ENCODE measurements at regions not wholly inside any gene's neighbourhood (a gene's known extent, or its start where the extent isn't known, plus 50 kb on each side); places are given as distances from the start of the nearest gene placed in this dataset.

- no peaks in the 10 kb centered on the region for H3K4me1 ChIP-seq
- H3K4me3 ChIP-seq, result no peak overlapping the region
- H3K27me3 ChIP-seq (ENCODE audit: insufficient read depth in 3 of 3, low read length in 2 of 3), result no peaks in the 10 kb centered on the region
- DNase-seq (no peak), ATAC-seq (no peak)
- intact Hi-C loops (cut with DNase I), result no loop called here
- H3K9me3 ChIP-seq, result no peaks in the 10 kb centered on the region
- no peak for TF ChIP-seq CTCF (IDR thresholded peaks at IDR 0.05)
- no peak overlapping the region for H3K27ac ChIP-seq
- 83 to 89% (median 83%) methylated on average over 2 of the region's 2 CpGs for WGBS, 3 donors
- no peaks in the 10 kb centered on the region for H3K36me3 ChIP-seq (ENCODE audit: insufficient read depth in 1 of 2, low read depth in 1 of 2)
Measured at GRCh38 chr11:28521075-28521474, 412.9 kb downstream of the METTL15 start.

- no peaks in the 10 kb centered on the region for H3K36me3 ChIP-seq (ENCODE audit: insufficient read depth in 1 of 2, low read depth in 1 of 2)
- H3K27ac ChIP-seq, result no peak overlapping the region
- no peak overlapping the region for H3K4me3 ChIP-seq
- no peak for TF ChIP-seq CTCF (IDR thresholded peaks at IDR 0.05)
- 77 to 79% (median 79%) methylated on average over 1 of the region's 1 CpG for WGBS, 3 donors
- no peaks in the 10 kb centered on the region for H3K9me3 ChIP-seq
- H3K4me1 ChIP-seq, result no peaks in the 10 kb centered on the region
- intact Hi-C loops (cut with DNase I), result no loop called here
- H3K27me3 ChIP-seq (ENCODE audit: insufficient read depth in 3 of 3, low read length in 2 of 3), result no peaks in the 10 kb centered on the region
- ATAC-seq, result no peak
- no peak for DNase-seq
Measured at GRCh38 chr11:28520291-28520690, 412.1 kb downstream of the METTL15 start.

- Histone ChIP-seq H3K27ac (no peak overlapping the region), H3K9me3 (no peaks in the 10 kb centered on the region), H3K4me1 (no peaks in the 10 kb centered on the region), H3K27me3 (ENCODE audit: insufficient read depth in 3 of 3, low read length in 2 of 3) (no peaks in the 10 kb centered on the region), H3K4me3 (no peak overlapping the region), H3K36me3 (ENCODE audit: insufficient read depth in 1 of 2, low read depth in 1 of 2) (no peaks in the 10 kb centered on the region)
- DNase-seq (no peak), ATAC-seq (no peak)
- TF ChIP-seq CTCF (IDR thresholded peaks at IDR 0.05), result no peak
- intact Hi-C loops (cut with DNase I), result no loop called here
Measured at GRCh38 chr11:28518825-28519224, 410.6 kb downstream of the METTL15 start.

GRCh38 chr11:28517621-28518020 lies 409.4 kb downstream of the METTL15 start:
- Histone ChIP-seq H3K27ac (no peak overlapping the region), H3K27me3 (ENCODE audit: insufficient read depth in 3 of 3, low read length in 2 of 3) (no peaks in the 10 kb centered on the region), H3K9me3 (no peaks in the 10 kb centered on the region), H3K4me3 (no peak overlapping the region), H3K36me3 (ENCODE audit: insufficient read depth in 1 of 2, low read depth in 1 of 2) (no peaks in the 10 kb centered on the region), H3K4me1 (no peaks in the 10 kb centered on the region)
- TF ChIP-seq CTCF (IDR thresholded peaks at IDR 0.05), result no peak
- DNase-seq, result no peak
- ATAC-seq, result no peak
- intact Hi-C loops (cut with DNase I), result no loop called here
- 47 to 52% (median 51%) methylated on average over 5 of the region's 5 CpGs for WGBS, 3 donors

GRCh38 chr11:28514391-28514790 lies 406.2 kb downstream of the METTL15 start:
- no peaks in the 10 kb centered on the region for H3K4me1 ChIP-seq
- intact Hi-C loops (cut with DNase I), result no loop called here
- DNase-seq, result no peak
- no peak overlapping the region for H3K27ac ChIP-seq
- no peaks in the 10 kb centered on the region for H3K9me3 ChIP-seq
- no peak overlapping the region for H3K4me3 ChIP-seq
- WGBS, 3 donors, result 91 to 93% (median 92%) methylated on average over 2 of the region's 2 CpGs
- no peaks in the 10 kb centered on the region for H3K27me3 ChIP-seq (ENCODE audit: insufficient read depth in 3 of 3, low read length in 2 of 3)
- TF ChIP-seq CTCF (IDR thresholded peaks at IDR 0.05), result no peak
- H3K36me3 ChIP-seq (ENCODE audit: insufficient read depth in 1 of 2, low read depth in 1 of 2), result no peaks in the 10 kb centered on the region
- ATAC-seq, result no peak

Measured in psoas muscle (tissue), 7 donors.